Right ventricle myocardium inferior (tissue), 1 donor: ENCODE measurements at regions not wholly inside any gene's neighbourhood (a gene's known extent, or its start where the extent isn't known, plus 50 kb on each side); places are given as distances from the start of the nearest gene placed in this dataset.
A peak's percentile ranks its signal among the peaks of the same experiment; 100 is the strongest.

ENCODE experiments used
- ATAC-seq: fragments of 200-7000 bp; cut with Tn5 transposase; one replicate; pipeline ENCODE4 v1.9.1; 2020; ENCODE audit warnings: mild to moderate bottlenecking, moderate library complexity
- DNase-seq: peaks from one replicate; pipeline ENCODE4 v3.0.0; 2021; ENCODE audit errors: missing footprints
- intact Hi-C: fragments of 100-400 bp; cut with DNase I; formaldehyde crosslinking; loops from one replicate; pipeline ENCODE4 v1.11.0; 2022
- donor health status: DM: no; HTN: yes; CAD: no; lungs with severe emphysema.

- intact Hi-C loops: no loop called here
- DNase-seq: no peak
- no peak for ATAC-seq
These were observed 289.1 kb upstream of the CLNK start for GRCh38 chr4:10973686-10974085.

GRCh38 chr4:10971800-10972401 is 287.3 kb upstream of the CLNK start:
- no peak for ATAC-seq
- DNase-seq: no peak
- intact Hi-C loops: no loop called here

GRCh38 chr4:10965196-10965595 is 280.6 kb upstream of the CLNK start:
- DNase-seq: no peak
- ATAC-seq: no peak
- intact Hi-C loops: no loop called here

GRCh38 chr4:10963958-10964703 is 279.6 kb upstream of the CLNK start:
- DNase-seq: no peak
- intact Hi-C loops: no loop called here
- no peak for ATAC-seq

- ATAC-seq: no peak
- intact Hi-C loops: no loop called here
- DNase-seq: no peak
These were observed 278.7 kb upstream of the CLNK start for GRCh38 chr4:10963241-10963640.

GRCh38 chr4:10962246-10962645 is 277.7 kb upstream of the CLNK start:
- DNase-seq (no peak), ATAC-seq (no peak)
- intact Hi-C loops: no loop called here

- DNase-seq (no peak), ATAC-seq (no peak)
- intact Hi-C loops: no loop called here
These were observed 275.8 kb upstream of the CLNK start for GRCh38 chr4:10960389-10960788.

- no peak for ATAC-seq
- intact Hi-C loops: no loop called here
- DNase-seq: no peak
These were observed 275.0 kb upstream of the CLNK start for GRCh38 chr4:10959586-10959985.

GRCh38 chr4:10958226-10958856 is 273.8 kb upstream of the CLNK start:
- no peak for ATAC-seq
- DNase-seq: no peak
- intact Hi-C loops: no loop called here

- intact Hi-C loops: no loop called here
These were observed 266.7 kb upstream of the CLNK start for GRCh38 chr4:10951306-10951705.

GRCh38 chr4:10949039-10949733 is 264.6 kb upstream of the CLNK start:
- ATAC-seq (no peak), DNase-seq (no peak)
- intact Hi-C loops: no loop called here

More at GRCh38 chr4:10951306-10951705, 266.7 kb upstream of the CLNK start:
- DNase-seq (no peak), ATAC-seq (no peak)

- ATAC-seq: no peak
- intact Hi-C loops: no loop called here
- DNase-seq: no peak
These were observed 263.3 kb upstream of the CLNK start for GRCh38 chr4:10947898-10948297.

GRCh38 chr4:10944321-10944720 is 259.8 kb upstream of the CLNK start:
- intact Hi-C loops: no loop called here
- DNase-seq (no peak), ATAC-seq (no peak)

GRCh38 chr4:10942156-10942555 is 257.6 kb upstream of the CLNK start:
- ATAC-seq: no peak
- DNase-seq: no peak
- intact Hi-C loops: no loop called here

- intact Hi-C loops: no loop called here
- DNase-seq (no peak), ATAC-seq (no peak)
These were observed 245.2 kb upstream of the CLNK start for GRCh38 chr4:10929818-10930217.

GRCh38 chr4:10925996-10926395 is 241.4 kb upstream of the CLNK start:
- DNase-seq: no peak
- ATAC-seq: no peak
- intact Hi-C loops: no loop called here

GRCh38 chr4:10924274-10924673 is 239.7 kb upstream of the CLNK start:
- DNase-seq: no peak
- intact Hi-C loops: no loop called here
- no peak for ATAC-seq

GRCh38 chr4:10917566-10917965 is 233.0 kb upstream of the CLNK start:
- DNase-seq (no peak), ATAC-seq (no peak)
- intact Hi-C loops: no loop called here

- no peak for ATAC-seq
- intact Hi-C loops: no loop called here
- no peak for DNase-seq
These were observed 213.5 kb upstream of the CLNK start for GRCh38 chr4:10898072-10898471.

- no peak for ATAC-seq
- intact Hi-C loops: no loop called here
- DNase-seq: peak; percentile 58
These were observed 212.5 kb upstream of the CLNK start for GRCh38 chr4:10897076-10897475.
